ENCODE measurements at regions not wholly inside any gene's neighbourhood (a gene's known extent, or its start where the extent isn't known, plus 50 kb on each side); places are given as distances from the start of the nearest gene placed in this dataset.

GRCh38 chr14:98408713-98409112 is 863.3 kb downstream of the BCL11B start:
- Histone ChIP-seq H3K9ac (ENCODE audit: low read length) (no peak overlapping the region), H3K4me2 (ENCODE audit: low read length) (no peak overlapping the region), H3K27ac (ENCODE audit: low read depth, low read length) (no peak overlapping the region), H3K4me1 (ENCODE audit: insufficient read depth, low read length) (no peaks in the 10 kb centered on the region), H4K20me1 (ENCODE audit: insufficient read depth, low read length) (no peaks in the 10 kb centered on the region), H3K36me3 (ENCODE audit: insufficient read depth, low read length) (no peaks in the 10 kb centered on the region), H3K4me3 (ENCODE audit: insufficient read depth, low read depth, low read length) (no peak overlapping the region), H3K9me3 (ENCODE audit: insufficient read depth, low read depth, low read length) (no peaks in the 10 kb centered on the region), H3K79me2 (ENCODE audit: insufficient read depth, low read length) (no peaks in the 10 kb centered on the region), H2AFZ (ENCODE audit: low read depth, low read length) (no peak overlapping the region), H3K27me3 (ENCODE audit: insufficient read depth, low read length) (no peaks in the 10 kb centered on the region)
- FAIRE-seq: no peak
- no peak overlapping the region for H3K4me3 Mint-ChIP-seq (ENCODE audit: unreplicated experiment)
- TF ChIP-seq EZH2 (IDR thresholded peaks at IDR 0.05; ENCODE audit: insufficient read depth, low read length): no peak
- no peak for TF ChIP-seq CTCF (IDR thresholded peaks at IDR 0.05; ENCODE audit: insufficient read depth, low read depth, low read length)
- H3K4me1 Mint-ChIP-seq (ENCODE audit: low read depth, unreplicated experiment): no peaks in the 10 kb centered on the region
- DNase-seq (ENCODE audit: low read depth): no peak
- no peak overlapping the region for H3K27ac Mint-ChIP-seq (ENCODE audit: unreplicated experiment)
- no peaks in the 10 kb centered on the region for H3K9me3 Mint-ChIP-seq (ENCODE audit: unreplicated experiment)
- peaks cover 21% of the 10 kb centered on the region for H3K27me3 Mint-ChIP-seq (ENCODE audit: low read depth, unreplicated experiment)
- H3K36me3 Mint-ChIP-seq (ENCODE audit: low read depth, unreplicated experiment): no peaks in the 10 kb centered on the region

DNA sequence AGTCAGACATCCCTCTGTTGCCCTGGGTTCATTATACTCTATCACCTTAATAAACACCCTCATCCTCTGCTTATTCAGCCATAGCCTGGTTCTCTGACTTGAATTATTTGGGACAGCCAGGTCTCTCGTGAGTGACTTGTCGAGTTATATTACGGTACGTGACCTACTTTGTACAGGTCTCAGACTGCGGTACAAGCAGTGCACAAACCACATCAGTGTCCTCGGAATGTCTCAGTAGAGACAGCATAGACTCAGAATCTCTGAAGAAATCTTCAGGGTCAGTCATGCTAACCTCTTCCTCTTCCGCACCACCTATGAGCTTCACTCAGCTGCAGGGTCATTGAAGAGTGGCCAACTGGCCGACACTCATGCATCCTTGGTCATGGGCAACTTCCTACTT is 860.8 kb downstream of the BCL11B start:
- H3K36me3 ChIP-seq (ENCODE audit: insufficient read depth, low read length): no peaks in the 10 kb centered on the region
- H3K4me1 ChIP-seq (ENCODE audit: insufficient read depth, low read length): no peaks in the 10 kb centered on the region
- H3K27me3 Mint-ChIP-seq (ENCODE audit: low read depth, unreplicated experiment): peaks cover under 1% of the 10 kb centered on the region
- H3K79me2 ChIP-seq (ENCODE audit: insufficient read depth, low read length): no peaks in the 10 kb centered on the region
- TF ChIP-seq EZH2 (IDR thresholded peaks at IDR 0.05; ENCODE audit: insufficient read depth, low read length): no peak
- TF ChIP-seq CTCF (IDR thresholded peaks at IDR 0.05; ENCODE audit: insufficient read depth, low read depth, low read length): no peak
- H3K9me3 Mint-ChIP-seq (ENCODE audit: unreplicated experiment): no peaks in the 10 kb centered on the region
- H3K4me3 ChIP-seq (ENCODE audit: insufficient read depth, low read depth, low read length): no peak overlapping the region
- no peak overlapping the region for H3K27ac ChIP-seq (ENCODE audit: low read depth, low read length)
- H4K20me1 ChIP-seq (ENCODE audit: insufficient read depth, low read length): no peaks in the 10 kb centered on the region
- no peak overlapping the region for H3K4me2 ChIP-seq (ENCODE audit: low read length)
- DNase-seq (ENCODE audit: low read depth) (no peak), FAIRE-seq (no peak)
- H3K9me3 ChIP-seq (ENCODE audit: insufficient read depth, low read depth, low read length): no peaks in the 10 kb centered on the region
- H2AFZ ChIP-seq (ENCODE audit: low read depth, low read length): no peak overlapping the region
- no peaks in the 10 kb centered on the region for H3K36me3 Mint-ChIP-seq (ENCODE audit: low read depth, unreplicated experiment)
- no peak overlapping the region for H3K4me3 Mint-ChIP-seq (ENCODE audit: unreplicated experiment)
- H3K27me3 ChIP-seq (ENCODE audit: insufficient read depth, low read length): no peaks in the 10 kb centered on the region
- H3K4me1 Mint-ChIP-seq (ENCODE audit: low read depth, unreplicated experiment): no peaks in the 10 kb centered on the region
- no peak overlapping the region for H3K27ac Mint-ChIP-seq (ENCODE audit: unreplicated experiment)
- H3K9ac ChIP-seq (ENCODE audit: low read length): no peak overlapping the region

DNA sequence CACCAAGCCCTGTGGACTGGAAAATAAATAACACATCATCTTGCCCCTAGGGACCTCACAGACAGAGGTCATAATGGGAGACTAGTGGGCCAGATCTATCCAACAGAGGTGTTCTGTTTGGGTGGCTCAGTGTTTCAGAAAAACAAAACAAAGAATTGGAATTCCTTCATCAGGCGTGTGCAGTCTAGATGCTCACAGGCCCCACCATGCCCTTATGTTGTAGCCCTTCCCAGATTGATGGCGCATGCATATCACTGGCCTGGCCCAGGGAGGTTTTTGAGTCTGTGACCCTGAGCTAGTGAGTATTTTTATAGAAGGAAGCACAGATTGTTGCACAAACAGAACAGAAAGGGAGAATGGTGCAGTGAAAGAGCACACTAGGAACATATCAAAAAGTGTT is 859.6 kb downstream of the BCL11B start:
- Mint-ChIP-seq H3K27me3 (ENCODE audit: low read depth, unreplicated experiment) (peaks cover 6% of the 10 kb centered on the region), H3K27ac (ENCODE audit: unreplicated experiment) (no peak overlapping the region), H3K4me3 (ENCODE audit: unreplicated experiment) (no peak overlapping the region), H3K9me3 (ENCODE audit: unreplicated experiment) (no peaks in the 10 kb centered on the region), H3K36me3 (ENCODE audit: low read depth, unreplicated experiment) (no peaks in the 10 kb centered on the region), H3K4me1 (ENCODE audit: low read depth, unreplicated experiment) (no peaks in the 10 kb centered on the region)
- Histone ChIP-seq H3K27ac (ENCODE audit: low read depth, low read length) (no peak overlapping the region), H3K9me3 (ENCODE audit: insufficient read depth, low read depth, low read length) (no peaks in the 10 kb centered on the region), H2AFZ (ENCODE audit: low read depth, low read length) (no peak overlapping the region), H3K27me3 (ENCODE audit: insufficient read depth, low read length) (no peaks in the 10 kb centered on the region), H3K4me1 (ENCODE audit: insufficient read depth, low read length) (no peaks in the 10 kb centered on the region), H3K4me3 (ENCODE audit: insufficient read depth, low read depth, low read length) (no peak overlapping the region), H3K4me2 (ENCODE audit: low read length) (no peak overlapping the region), H4K20me1 (ENCODE audit: insufficient read depth, low read length) (no peaks in the 10 kb centered on the region), H3K9ac (ENCODE audit: low read length) (no peak overlapping the region), H3K79me2 (ENCODE audit: insufficient read depth, low read length) (no peaks in the 10 kb centered on the region), H3K36me3 (ENCODE audit: insufficient read depth, low read length) (no peaks in the 10 kb centered on the region)
- no peak for TF ChIP-seq EZH2 (IDR thresholded peaks at IDR 0.05; ENCODE audit: insufficient read depth, low read length)
- no peak for TF ChIP-seq CTCF (IDR thresholded peaks at IDR 0.05; ENCODE audit: insufficient read depth, low read depth, low read length)
- DNase-seq (ENCODE audit: low read depth): no peak
- FAIRE-seq: no peak

Measured in astrocyte (in vitro differentiated cells and primary cell).